Mesenteric fat pad (tissue), 1 donor: ENCODE measurements at regions not wholly inside any gene's neighbourhood (a gene's known extent, or its start where the extent isn't known, plus 50 kb on each side); places are given as distances from the start of the nearest gene placed in this dataset.
"Not testable (repeated sequence)": the region's sequence is repeated elsewhere in the genome, so short reads cannot be mapped to it uniquely, and the experiment has no call there.

ENCODE experiments used
- DNase-seq: peaks from one replicate; pipeline ENCODE4 v3.0.0-alpha.2; 2020; ENCODE audit warnings: low spot score
- donor health status: DM: yes; HTN: yes; CAD: no.

DNA sequence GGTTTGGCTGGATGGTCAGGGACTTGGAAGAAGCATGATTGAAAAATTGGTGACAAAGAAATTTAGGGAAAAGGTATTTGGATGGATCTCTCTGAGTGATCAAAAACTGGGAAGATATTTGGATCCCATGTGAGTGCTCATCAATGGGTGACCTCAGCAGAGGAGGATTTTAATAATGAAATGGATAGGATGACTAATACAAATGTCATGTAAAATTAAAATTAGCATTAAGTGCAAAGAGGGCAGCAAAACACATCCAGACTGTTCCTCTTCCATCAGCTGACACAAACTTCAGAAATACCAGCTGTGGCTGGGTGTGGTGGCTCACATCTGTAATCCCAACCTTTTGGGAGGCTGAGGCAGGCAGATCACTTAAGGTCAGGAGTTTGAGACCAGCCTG is 151.7 kb downstream of the THBS2 start:
- DNase-seq: no peak

DNA sequence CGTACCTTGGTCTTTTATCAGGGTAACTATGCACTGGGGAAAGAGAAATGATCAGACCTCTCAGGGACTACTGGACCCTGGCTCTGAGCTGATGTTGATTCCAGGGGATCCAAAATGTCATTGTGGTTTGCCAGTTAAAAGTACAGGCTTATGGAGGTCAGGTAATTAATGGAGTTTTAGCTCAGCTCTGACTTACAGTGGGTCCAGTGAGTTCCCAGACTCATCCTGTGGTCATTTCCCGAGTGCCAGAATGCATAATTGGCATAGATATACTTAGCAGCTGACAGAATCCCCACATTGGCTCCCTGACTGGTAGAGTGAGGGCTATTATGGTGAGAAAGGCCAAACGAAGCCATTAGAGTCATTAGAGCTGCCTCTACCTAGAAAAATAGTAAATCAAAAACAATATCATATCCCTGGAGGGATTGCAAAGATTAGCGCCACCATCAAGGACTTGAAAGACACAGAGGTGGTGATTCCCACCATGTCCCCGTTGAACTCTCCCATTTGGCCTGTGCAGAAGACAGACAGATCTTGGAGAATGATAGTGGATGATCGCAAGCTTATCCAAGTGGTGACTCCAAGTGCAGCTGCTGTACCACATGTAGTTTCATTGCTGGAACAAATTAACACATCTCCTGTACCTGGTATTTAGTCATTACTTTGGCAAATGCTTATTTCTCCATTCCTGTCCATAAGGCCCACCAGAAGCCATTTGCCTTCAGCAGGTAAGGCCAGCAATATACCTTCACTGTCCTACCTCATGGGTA is 152.4 kb downstream of the THBS2 start:
- DNase-seq: no peak

- DNase-seq: no peak
These were observed 154.0 kb downstream of the THBS2 start for GRCh38 chr6:169099411-169100202.

DNA sequence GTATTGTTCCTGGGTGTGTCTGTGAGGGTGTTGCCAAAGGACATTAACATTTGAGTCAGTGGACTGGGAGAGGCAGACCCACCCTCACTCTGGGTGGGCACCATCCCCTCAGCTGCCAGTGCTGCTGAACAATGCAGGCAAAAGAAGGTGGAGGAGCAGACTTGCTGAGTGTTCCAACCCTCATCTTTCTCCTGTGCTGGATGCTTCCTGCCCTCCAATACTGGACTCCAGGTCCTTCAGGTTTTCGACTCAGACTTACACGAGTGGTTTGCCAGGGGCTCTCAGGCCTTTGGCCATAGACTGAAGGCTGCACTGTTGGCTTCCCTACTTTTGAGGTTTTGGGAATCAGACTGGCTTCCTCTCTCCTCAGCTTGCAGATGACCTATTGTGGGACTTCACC is 155.0 kb downstream of the THBS2 start:
- not testable (repeated sequence) for DNase-seq

- DNase-seq: no peak
These were observed 155.5 kb downstream of the THBS2 start for GRCh38 chr6:169098116-169098515.

- DNase-seq: no peak
These were observed 156.2 kb downstream of the THBS2 start for GRCh38 chr6:169097381-169097959.

DNA sequence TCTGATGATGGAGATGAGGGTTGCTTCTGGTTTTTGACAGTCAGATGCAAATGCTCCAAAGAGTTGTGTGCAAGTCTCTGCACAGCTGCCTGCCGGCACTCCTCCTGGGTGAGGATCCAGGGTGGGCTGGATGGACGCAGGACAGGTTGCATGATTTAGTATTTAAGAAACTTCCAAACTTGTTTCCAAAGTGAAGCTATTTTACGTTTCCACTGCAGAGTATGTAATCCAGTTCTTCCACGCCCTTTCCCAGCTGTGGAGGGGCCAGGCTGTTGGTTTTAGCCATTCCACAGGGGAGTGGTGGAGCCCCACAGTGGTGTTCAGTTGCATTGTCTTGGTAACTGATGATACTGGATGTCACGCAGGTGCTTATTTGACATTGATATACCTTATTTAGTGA is 157.3 kb downstream of the THBS2 start:
- no peak for DNase-seq

DNA sequence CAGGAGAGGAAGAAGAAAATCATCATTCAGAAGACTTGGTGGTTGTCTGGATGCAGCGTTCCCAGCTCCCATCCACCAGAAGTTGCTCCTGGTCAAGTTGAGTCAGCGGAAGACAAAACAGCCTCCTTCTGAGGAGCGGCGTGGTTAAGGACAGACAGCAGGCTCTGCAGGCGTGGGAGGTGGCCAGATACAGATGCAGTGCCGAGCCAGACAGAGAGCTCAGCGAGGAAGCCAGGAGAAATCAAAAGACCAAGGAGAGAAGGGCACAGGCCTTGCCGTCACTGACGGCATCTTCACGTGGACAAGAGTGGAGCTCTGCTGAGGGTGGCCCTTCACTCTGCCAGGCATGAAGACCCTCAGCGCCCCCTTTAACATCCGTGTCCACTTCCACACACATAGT is 158.5 kb downstream of the THBS2 start:
- no peak for DNase-seq

- no peak for DNase-seq
These were observed 159.1 kb downstream of the THBS2 start for GRCh38 chr6:169094552-169094950.

GRCh38 chr6:169093770-169094551 is 159.7 kb downstream of the THBS2 start:
- no peak for DNase-seq

DNA sequence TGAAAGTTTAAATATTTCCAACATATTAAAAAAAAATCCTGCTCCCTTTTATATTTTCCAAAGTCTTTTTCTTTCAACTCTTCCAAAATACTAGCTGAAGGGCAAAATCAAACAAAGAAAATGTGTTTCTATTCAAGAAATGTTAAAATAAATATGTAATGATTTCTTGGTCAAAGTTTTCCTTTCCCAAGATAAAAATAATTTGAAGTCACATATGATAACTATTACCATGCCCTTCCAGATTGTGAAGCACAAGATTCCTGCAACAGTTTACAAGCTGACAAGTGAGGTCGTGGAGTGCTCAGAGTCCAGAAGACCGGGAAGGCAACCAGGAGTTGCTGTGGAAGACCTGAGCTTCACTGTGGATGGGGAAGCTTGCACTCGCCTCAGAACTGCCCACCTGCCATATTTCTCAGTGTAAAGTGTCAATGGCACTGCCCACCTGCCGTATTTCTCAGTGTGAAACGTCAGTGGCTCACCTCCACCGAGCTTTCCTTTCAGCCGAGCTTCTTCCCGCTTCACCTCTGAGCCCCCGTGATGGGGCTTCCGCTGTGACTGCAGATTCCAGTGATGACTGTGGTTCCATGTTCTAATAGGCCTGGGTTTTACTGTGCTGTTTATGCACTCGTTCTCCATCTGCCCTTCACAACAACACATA is 160.5 kb downstream of the THBS2 start:
- no peak for DNase-seq

DNA sequence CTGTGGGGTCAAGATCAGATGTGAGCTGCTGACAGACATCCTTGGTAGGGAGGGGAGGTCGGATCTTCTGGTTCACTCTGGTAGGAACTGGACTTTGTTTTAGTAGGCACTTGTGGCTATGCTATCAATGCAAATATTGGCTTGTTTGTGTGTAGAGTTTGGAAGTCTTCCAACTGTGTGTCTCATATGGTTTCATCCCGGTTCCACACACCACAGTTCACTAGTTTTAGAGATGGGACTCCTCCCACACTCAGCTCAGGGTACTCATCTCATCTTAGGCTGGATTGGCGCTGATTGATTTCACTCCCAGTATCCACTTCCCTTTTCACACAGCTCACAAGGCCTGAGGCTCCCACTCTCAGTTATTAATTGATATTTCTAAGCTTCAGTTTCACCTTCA is 161.3 kb downstream of the THBS2 start:
- no peak for DNase-seq

DNA sequence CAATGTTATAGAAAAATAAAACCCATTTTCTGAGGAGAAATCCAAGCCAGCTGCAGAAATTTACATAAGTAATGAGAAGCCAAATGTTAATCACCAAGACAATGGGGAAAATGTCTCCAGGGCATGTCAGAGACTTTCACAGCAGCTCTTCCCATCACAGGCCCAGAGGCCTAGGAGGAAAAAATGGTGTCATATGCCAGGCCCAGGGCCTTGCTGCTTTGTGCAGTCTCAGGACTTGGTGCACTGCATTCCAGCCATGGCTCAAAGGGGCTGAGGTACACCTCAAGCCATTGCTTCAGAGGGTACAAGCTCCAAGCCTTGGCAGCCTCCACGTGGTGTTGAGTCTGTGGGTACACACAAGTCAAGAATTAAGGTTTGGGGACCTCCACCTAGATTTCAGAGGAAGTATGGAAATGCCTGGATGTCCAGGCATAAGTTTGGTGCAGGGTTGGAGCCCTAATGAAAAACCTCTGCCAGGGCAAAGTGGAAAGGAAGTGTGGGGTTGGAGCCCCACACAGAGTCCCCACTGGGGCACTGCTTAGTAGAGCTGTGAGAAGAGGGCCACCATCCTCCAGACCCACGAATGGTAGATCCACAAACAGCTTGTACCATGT is 163.0 kb downstream of the THBS2 start:
- not testable (repeated sequence) for DNase-seq

GRCh38 chr6:169088762-169089161 is 164.9 kb downstream of the THBS2 start:
- no peak for DNase-seq

- no peak for DNase-seq
These were observed 166.1 kb downstream of the THBS2 start for GRCh38 chr6:169087443-169088041.

DNA sequence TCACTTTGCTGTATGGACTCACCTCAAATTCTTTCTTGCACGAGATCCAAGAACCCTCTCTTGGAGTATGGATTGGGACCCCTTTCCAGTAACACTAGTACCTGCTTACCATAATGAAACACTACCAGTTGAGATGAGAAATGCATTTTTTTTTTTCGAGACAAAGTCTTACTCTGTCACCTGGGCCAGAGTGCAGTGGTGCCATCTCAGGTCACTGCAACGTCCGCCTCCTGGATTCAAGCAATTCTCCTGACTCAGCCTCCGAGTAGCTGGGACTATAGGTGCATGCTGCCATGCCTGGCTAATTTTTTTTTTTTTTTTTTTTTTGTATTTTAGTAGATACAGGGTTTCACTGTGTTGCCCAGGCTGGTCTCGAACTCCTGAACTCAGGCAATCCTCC is 167.0 kb downstream of the THBS2 start:
- DNase-seq: not testable (repeated sequence)

DNA sequence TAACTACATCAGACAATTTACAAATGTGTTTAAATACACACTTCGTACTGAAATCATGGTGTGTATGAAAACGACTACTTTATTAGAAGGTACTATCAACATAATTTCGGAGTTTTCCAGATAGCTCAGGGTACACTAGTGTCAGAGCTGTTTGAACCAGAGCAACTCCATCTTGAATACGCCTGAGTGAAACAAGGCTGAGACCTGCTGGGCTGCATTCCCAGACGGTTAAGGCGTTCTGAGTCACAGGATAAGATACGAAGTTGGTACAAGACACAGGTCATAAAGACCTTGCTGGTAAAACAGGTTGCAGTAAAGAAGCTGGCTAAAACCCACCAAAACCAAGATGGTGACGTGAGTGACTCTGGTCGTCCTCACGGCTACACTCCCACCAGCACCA is 167.6 kb downstream of the THBS2 start:
- DNase-seq: no peak

- DNase-seq: no peak
These were observed 168.2 kb downstream of the THBS2 start for GRCh38 chr6:169085466-169085865.

GRCh38 chr6:169084557-169084956 is 169.1 kb downstream of the THBS2 start:
- DNase-seq: not testable (repeated sequence)

- no peak for DNase-seq
These were observed 169.6 kb downstream of the THBS2 start for GRCh38 chr6:169084067-169084466.
